ENCODE measurements at regions not wholly inside any gene's neighbourhood (a gene's known extent, or its start where the extent isn't known, plus 50 kb on each side); places are given as distances from the start of the nearest gene placed in this dataset.

- no peak for ATAC-seq
- TF ChIP-seq ISL1 (CRISPR knock-in tag; IDR thresholded peaks at IDR 0.05) (no peak), SNAI2 (CRISPR knock-in tag; IDR thresholded peaks at IDR 0.05) (no peak), RARB (CRISPR knock-in tag; IDR thresholded peaks at IDR 0.05) (no peak), POU6F1 (CRISPR knock-in tag; IDR thresholded peaks at IDR 0.05; ENCODE audit: borderline replicate concordance, low read depth) (no peak), ZFP30 (CRISPR knock-in tag; IDR thresholded peaks at IDR 0.05) (no peak)
- TF ChIP-seq, protein P1, sequence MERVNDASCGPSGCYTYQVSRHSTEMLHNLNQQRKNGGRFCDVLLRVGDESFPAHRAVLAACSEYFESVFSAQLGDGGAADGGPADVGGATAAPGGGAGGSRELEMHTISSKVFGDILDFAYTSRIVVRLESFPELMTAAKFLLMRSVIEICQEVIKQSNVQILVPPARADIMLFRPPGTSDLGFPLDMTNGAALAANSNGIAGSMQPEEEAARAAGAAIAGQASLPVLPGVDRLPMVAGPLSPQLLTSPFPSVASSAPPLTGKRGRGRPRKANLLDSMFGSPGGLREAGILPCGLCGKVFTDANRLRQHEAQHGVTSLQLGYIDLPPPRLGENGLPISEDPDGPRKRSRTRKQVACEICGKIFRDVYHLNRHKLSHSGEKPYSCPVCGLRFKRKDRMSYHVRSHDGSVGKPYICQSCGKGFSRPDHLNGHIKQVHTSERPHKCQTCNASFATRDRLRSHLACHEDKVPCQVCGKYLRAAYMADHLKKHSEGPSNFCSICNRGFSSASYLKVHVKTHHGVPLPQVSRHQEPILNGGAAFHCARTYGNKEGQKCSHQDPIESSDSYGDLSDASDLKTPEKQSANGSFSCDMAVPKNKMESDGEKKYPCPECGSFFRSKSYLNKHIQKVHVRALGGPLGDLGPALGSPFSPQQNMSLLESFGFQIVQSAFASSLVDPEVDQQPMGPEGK (CRISPR knock-in tag; IDR thresholded peaks at IDR 0.05; ENCODE audit: borderline replicate concordance) = no peak
These were observed 393.0 kb downstream of the FSCB start for GRCh38 chr14:44113769-44114730.

DNA sequence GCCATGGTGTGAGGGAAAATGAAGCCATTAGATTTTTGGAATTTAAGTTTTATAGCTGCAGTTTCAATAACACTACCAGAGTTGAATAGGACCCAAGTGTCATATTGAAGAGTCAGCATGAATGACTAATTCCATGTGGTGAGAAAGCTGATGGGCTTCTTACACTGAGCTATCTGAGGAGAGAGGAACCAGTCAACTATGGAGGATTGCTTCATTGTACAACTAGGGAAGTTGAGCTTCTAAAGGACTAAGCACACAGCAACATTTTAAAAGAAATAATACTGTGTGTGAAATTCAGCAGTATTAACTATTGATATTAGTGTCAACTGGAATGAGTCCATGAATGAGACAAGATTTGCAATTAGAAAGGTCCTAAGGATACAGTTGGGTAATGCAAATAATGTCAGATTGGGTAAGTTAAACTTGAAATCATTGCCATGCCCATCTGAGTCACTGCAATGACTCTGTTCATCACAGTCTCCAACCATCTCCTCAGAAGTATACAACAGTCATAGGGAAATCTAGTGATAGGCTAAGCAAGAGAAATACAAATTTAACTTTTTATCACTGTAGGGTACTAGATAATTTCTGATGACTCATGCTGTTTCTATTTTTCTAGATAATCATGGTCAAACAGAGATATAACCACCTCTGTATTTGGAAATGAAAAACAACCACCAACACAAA lies 394.2 kb downstream of the FSCB start:
- TF ChIP-seq, protein P2, sequence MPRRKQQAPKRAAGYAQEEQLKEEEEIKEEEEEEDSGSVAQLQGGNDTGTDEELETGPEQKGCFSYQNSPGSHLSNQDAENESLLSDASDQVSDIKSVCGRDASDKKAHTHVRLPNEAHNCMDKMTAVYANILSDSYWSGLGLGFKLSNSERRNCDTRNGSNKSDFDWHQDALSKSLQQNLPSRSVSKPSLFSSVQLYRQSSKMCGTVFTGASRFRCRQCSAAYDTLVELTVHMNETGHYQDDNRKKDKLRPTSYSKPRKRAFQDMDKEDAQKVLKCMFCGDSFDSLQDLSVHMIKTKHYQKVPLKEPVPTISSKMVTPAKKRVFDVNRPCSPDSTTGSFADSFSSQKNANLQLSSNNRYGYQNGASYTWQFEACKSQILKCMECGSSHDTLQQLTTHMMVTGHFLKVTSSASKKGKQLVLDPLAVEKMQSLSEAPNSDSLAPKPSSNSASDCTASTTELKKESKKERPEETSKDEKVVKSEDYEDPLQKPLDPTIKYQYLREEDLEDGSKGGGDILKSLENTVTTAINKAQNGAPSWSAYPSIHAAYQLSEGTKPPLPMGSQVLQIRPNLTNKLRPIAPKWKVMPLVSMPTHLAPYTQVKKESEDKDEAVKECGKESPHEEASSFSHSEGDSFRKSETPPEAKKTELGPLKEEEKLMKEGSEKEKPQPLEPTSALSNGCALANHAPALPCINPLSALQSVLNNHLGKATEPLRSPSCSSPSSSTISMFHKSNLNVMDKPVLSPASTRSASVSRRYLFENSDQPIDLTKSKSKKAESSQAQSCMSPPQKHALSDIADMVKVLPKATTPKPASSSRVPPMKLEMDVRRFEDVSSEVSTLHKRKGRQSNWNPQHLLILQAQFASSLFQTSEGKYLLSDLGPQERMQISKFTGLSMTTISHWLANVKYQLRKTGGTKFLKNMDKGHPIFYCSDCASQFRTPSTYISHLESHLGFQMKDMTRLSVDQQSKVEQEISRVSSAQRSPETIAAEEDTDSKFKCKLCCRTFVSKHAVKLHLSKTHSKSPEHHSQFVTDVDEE (CRISPR knock-in tag; IDR thresholded peaks at IDR 0.05) = no peak
- TF ChIP-seq ZNF8 (CRISPR knock-in tag; IDR thresholded peaks at IDR 0.05) (no peak), TOX (CRISPR knock-in tag; IDR thresholded peaks at IDR 0.05; ENCODE audit: borderline replicate concordance) (no peak), ESRRG (CRISPR knock-in tag; IDR thresholded peaks at IDR 0.05) (no peak), GLIS3 (CRISPR knock-in tag; IDR thresholded peaks at IDR 0.05) (no peak), ZFP30 (CRISPR knock-in tag; IDR thresholded peaks at IDR 0.05) (no peak), ZNF565 (CRISPR knock-in tag; conservative IDR thresholded peaks at IDR 0.05; ENCODE audit: low read depth) (no peak), ZC3H10 (CRISPR knock-in tag; IDR thresholded peaks at IDR 0.05) (no peak), BACH2 (CRISPR knock-in tag; IDR thresholded peaks at IDR 0.05; ENCODE audit: borderline replicate concordance) (no peak), CSDC2 (CRISPR knock-in tag; IDR thresholded peaks at IDR 0.05) (no peak), POU6F1 (CRISPR knock-in tag; IDR thresholded peaks at IDR 0.05; ENCODE audit: borderline replicate concordance, low read depth) (no peak)
- TF ChIP-seq, protein P3, sequence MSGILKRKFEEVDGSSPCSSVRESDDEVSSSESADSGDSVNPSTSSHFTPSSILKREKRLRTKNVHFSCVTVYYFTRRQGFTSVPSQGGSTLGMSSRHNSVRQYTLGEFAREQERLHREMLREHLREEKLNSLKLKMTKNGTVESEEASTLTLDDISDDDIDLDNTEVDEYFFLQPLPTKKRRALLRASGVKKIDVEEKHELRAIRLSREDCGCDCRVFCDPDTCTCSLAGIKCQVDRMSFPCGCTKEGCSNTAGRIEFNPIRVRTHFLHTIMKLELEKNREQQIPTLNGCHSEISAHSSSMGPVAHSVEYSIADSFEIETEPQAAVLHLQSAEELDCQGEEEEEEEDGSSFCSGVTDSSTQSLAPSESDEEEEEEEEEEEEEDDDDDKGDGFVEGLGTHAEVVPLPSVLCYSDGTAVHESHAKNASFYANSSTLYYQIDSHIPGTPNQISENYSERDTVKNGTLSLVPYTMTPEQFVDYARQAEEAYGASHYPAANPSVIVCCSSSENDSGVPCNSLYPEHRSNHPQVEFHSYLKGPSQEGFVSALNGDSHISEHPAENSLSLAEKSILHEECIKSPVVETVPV (CRISPR knock-in tag; IDR thresholded peaks at IDR 0.05) = no peak
- no peak for ATAC-seq

- no peak for TF ChIP-seq POU6F1 (CRISPR knock-in tag; IDR thresholded peaks at IDR 0.05; ENCODE audit: borderline replicate concordance, low read depth)
- TF ChIP-seq CREB5 (CRISPR knock-in tag; IDR thresholded peaks at IDR 0.05; ENCODE audit: low read depth) = no peak
- no peak for TF ChIP-seq ZFP30 (CRISPR knock-in tag; IDR thresholded peaks at IDR 0.05)
- TF ChIP-seq ZNF8 (CRISPR knock-in tag; IDR thresholded peaks at IDR 0.05) = no peak
- TF ChIP-seq TCF4 (CRISPR knock-in tag; IDR thresholded peaks at IDR 0.05; ENCODE audit: borderline replicate concordance) = no peak
- TF ChIP-seq GLIS3 (CRISPR knock-in tag; IDR thresholded peaks at IDR 0.05) = no peak
- ATAC-seq = no peak
These were observed 398.0 kb downstream of the FSCB start for GRCh38 chr14:44109036-44109435.
